ENCODE measurements at regions not wholly inside any gene's neighbourhood (a gene's known extent, or its start where the extent isn't known, plus 50 kb on each side); places are given as distances from the start of the nearest gene placed in this dataset.
"Not testable (repeated sequence)": the region's sequence is repeated elsewhere in the genome, so short reads cannot be mapped to it uniquely, and the experiment has no call there.

- no peak for DNase-seq
These were observed 143.6 kb downstream of the TFAP2B start for GRCh38 chr6:50962213-50962759.

- no peak for DNase-seq
These were observed 145.3 kb downstream of the TFAP2B start for GRCh38 chr6:50963952-50964351.

- no peak for DNase-seq
These were observed 146.8 kb downstream of the TFAP2B start for GRCh38 chr6:50965495-50965894.

GRCh38 chr6:50966532-50966931 is 147.9 kb downstream of the TFAP2B start:
- no peak for DNase-seq

- no peak for DNase-seq
These were observed 148.3 kb downstream of the TFAP2B start for GRCh38 chr6:50966986-50967385.

GRCh38 chr6:50968246-50968645 is 149.6 kb downstream of the TFAP2B start:
- not testable (repeated sequence) for DNase-seq

GRCh38 chr6:50970908-50971307 is 152.2 kb downstream of the TFAP2B start:
- no peak for DNase-seq

- no peak for DNase-seq
These were observed 154.8 kb downstream of the TFAP2B start for GRCh38 chr6:50973464-50973863.

- DNase-seq = no peak
These were observed 155.6 kb downstream of the TFAP2B start for GRCh38 chr6:50974319-50974718.

GRCh38 chr6:50975216-50975615 is 156.5 kb downstream of the TFAP2B start:
- DNase-seq = no peak

- no peak for DNase-seq
These were observed 158.2 kb downstream of the TFAP2B start for GRCh38 chr6:50976907-50977306.

GRCh38 chr6:50977796-50978195 is 159.1 kb downstream of the TFAP2B start:
- DNase-seq = no peak

GRCh38 chr6:50978380-50979170 is 159.9 kb downstream of the TFAP2B start:
- DNase-seq = no peak

GRCh38 chr6:50979171-50979525 is 160.5 kb downstream of the TFAP2B start:
- peak; percentile 6 for DNase-seq

GRCh38 chr6:50984135-50984534 is 165.5 kb downstream of the TFAP2B start:
- no peak for DNase-seq

GRCh38 chr6:50986319-50986718 is 167.6 kb downstream of the TFAP2B start:
- no peak for DNase-seq

- no peak for DNase-seq
These were observed 170.5 kb downstream of the TFAP2B start for GRCh38 chr6:50989123-50989522.

GRCh38 chr6:50990750-50991446 is 172.2 kb downstream of the TFAP2B start:
- no peak for DNase-seq

GRCh38 chr6:50992232-50992631 is 173.6 kb downstream of the TFAP2B start:
- DNase-seq = no peak

- no peak for DNase-seq
These were observed 174.3 kb downstream of the TFAP2B start for GRCh38 chr6:50992704-50993625.

- no peak for DNase-seq
These were observed 175.5 kb downstream of the TFAP2B start for GRCh38 chr6:50993941-50994720.

GRCh38 chr6:50995036-50995435 is 176.4 kb downstream of the TFAP2B start:
- no peak for DNase-seq
